Lung (tissue), 11 donors: ENCODE measurements at regions not wholly inside any gene's neighbourhood (a gene's known extent, or its start where the extent isn't known, plus 50 kb on each side); places are given as distances from the start of the nearest gene placed in this dataset.
A peak's percentile ranks its signal among the peaks of the same experiment; 100 is the strongest.

Experiments
- ATAC-seq: fragments of 200-7000 bp; cut with Tn5 transposase; one replicate; pipeline ENCODE4 v1.9.1; 2020; ENCODE audit warnings: moderate number of reproducible peaks; ENCODE audit not compliant: insufficient read depth, low FRiP score
- DNase-seq, 3 donors: peaks; one replicate each; pipeline ENCODE4 v3.0.0-alpha.2; 2013 to 2017
- H3K27ac ChIP-seq, 2 donors: one replicate each; pipeline ENCODE4 v1.5.1; 2013; ENCODE audit warnings: mild to moderate bottlenecking in 2 of 2, moderate library complexity in 2 of 2, control low read depth in 1 of 2, inconsistent platforms in 1 of 2, low read depth in 1 of 2, low read length in 1 of 2
- H3K27me3 ChIP-seq, 3 donors: one replicate each; pipeline ENCODE4 v1.5.1; 2013; ENCODE audit warnings: low read length in 2 of 3; ENCODE audit not compliant: control insufficient read depth in 3 of 3, insufficient read depth in 3 of 3
- H3K36me3 ChIP-seq, 4 donors: one replicate each; pipeline ENCODE4 v1.5.1; 2013; ENCODE audit warnings: low read length in 4 of 4, mild to moderate bottlenecking in 1 of 4, moderate library complexity in 1 of 4; ENCODE audit not compliant: control insufficient read depth in 4 of 4, insufficient read depth in 4 of 4
- H3K4me1 ChIP-seq, 5 donors: one replicate each; pipeline ENCODE4 v1.5.1; 2013; ENCODE audit warnings: low read length in 5 of 5, mild to moderate bottlenecking in 2 of 5, moderate library complexity in 1 of 5; ENCODE audit not compliant: control insufficient read depth in 5 of 5, insufficient read depth in 5 of 5
- H3K4me3 ChIP-seq: one replicate; pipeline ENCODE4 v1.5.1; 2013; ENCODE audit warnings: mild to moderate bottlenecking, control low read depth, moderate library complexity
- H3K9ac ChIP-seq, 2 donors: one replicate each; pipeline ENCODE4 v1.5.1; 2013; ENCODE audit warnings: low read length in 2 of 2, control low read depth in 1 of 2; ENCODE audit not compliant: insufficient read depth in 1 of 2
- H3K9me3 ChIP-seq, 4 donors: one replicate each; pipeline ENCODE4 v1.5.1; 2013; ENCODE audit warnings: low read length in 3 of 4, mild to moderate bottlenecking in 1 of 4, moderate library complexity in 1 of 4; ENCODE audit not compliant: control insufficient read depth in 4 of 4, insufficient read depth in 3 of 4
- WGBS, 2 donors: extraction: QIAGEN DNeasy Blood & Tissue Kit; methylation state at CpG; one replicate each; pipeline ENCODE4 v1.1.7; 2013; 5-methylcytosine and 5-hydroxymethylcytosine counted together
- TF ChIP-seq, protein P1 (sequence below): IDR thresholded peaks from 2 replicates; pipeline ENCODE4 v1.5.1; 2012; ENCODE audit warnings: mild to moderate bottlenecking; ENCODE audit errors: control extremely low read depth, extremely low read depth
- donor health status: control.
- donor health status: control.
- donor health status: Bipolar disorder and iron deficiency.
- donor health status: healthy.
- donor health status: DM: yes; HTN: yes; CAD: no.

DNA sequence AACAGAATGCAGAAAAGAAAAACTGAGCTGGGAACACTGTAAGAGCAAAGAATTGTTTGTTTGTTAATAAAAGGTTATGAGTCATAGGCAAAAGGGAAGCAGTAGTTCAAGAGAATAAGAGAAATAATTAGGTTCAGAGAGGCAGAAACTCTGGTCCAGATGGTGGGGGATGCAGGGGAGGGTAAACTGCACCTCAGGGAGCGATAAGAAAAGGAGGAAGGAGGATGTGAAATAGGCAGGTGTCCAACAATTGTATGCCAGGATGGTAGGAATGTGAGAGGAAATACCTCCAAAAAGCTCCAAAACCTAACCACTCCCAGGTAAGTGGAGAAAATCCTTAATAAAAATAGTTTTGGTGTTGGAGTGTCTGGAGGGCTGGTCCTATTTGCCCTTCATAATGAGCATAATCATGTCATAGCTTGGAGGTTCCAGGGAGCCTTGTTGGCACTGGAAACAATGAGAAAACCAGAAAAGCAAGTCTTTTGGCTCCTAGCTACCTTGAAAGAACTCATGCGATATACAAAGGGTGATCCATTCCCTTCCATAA, 405.4 kb upstream of the TBL1XR1 start:
- Histone ChIP-seq H3K27ac (peak overlapping the region in 1 of 2 donors; percentile 26), H3K4me1 (peaks cover 3 to 38% (median 29%) of the 10 kb centered on the region in 5 donors), H3K27me3 (no peaks in the 10 kb centered on the region), H3K9me3 (peaks cover 0 to 1% (median 0%) of the 10 kb centered on the region in 4 donors), H3K36me3 (no peaks in the 10 kb centered on the region), H3K9ac (no peak overlapping the region), H3K4me3 (no peak overlapping the region)
- peak in 1 of 3 donors; percentile 46 for DNase-seq
- WGBS, 2 donors = 37 to 47% methylated on average over 2 of the region's 2 CpGs
- peak; percentile 36 for ATAC-seq
- TF ChIP-seq, protein P1, sequence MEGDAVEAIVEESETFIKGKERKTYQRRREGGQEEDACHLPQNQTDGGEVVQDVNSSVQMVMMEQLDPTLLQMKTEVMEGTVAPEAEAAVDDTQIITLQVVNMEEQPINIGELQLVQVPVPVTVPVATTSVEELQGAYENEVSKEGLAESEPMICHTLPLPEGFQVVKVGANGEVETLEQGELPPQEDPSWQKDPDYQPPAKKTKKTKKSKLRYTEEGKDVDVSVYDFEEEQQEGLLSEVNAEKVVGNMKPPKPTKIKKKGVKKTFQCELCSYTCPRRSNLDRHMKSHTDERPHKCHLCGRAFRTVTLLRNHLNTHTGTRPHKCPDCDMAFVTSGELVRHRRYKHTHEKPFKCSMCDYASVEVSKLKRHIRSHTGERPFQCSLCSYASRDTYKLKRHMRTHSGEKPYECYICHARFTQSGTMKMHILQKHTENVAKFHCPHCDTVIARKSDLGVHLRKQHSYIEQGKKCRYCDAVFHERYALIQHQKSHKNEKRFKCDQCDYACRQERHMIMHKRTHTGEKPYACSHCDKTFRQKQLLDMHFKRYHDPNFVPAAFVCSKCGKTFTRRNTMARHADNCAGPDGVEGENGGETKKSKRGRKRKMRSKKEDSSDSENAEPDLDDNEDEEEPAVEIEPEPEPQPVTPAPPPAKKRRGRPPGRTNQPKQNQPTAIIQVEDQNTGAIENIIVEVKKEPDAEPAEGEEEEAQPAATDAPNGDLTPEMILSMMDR = no peak

DNA sequence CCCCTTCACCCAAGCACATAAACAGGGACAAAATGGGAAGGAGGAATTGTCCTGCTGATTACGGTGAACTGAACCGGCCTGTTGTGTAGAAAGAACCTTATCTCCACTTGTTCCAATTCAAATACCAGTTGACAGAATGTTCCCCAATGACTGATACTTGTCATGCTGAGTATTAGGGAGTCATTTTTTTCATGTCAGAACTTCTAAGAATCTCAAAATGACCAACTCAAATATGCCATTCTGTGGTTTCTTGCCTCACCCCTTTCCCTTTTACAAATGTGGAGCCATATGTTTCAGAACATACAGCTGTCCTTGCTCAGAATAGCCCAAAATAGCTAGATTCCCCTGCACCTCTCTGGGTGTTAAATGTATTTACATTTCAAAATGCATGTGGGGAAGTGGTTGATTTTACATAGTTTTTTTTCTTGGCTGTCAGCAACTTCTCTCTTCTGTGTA, 405.9 kb upstream of the TBL1XR1 start:
- DNase-seq (peak in 1 of 3 donors; percentile 54), ATAC-seq (peak; percentile 9)
- Histone ChIP-seq H3K4me3 (no peak overlapping the region), H3K9me3 (peaks cover 0 to 1% (median 0%) of the 10 kb centered on the region in 4 donors), H3K27me3 (no peaks in the 10 kb centered on the region), H3K4me1 (peaks cover 3 to 38% (median 24%) of the 10 kb centered on the region in 5 donors), H3K27ac (peak overlapping the region in 1 of 2 donors; percentile 26), H3K36me3 (no peaks in the 10 kb centered on the region), H3K9ac (no peak overlapping the region)
- 48 to 68% methylated on average over 2 of the region's 2 CpGs for WGBS, 2 donors
- TF ChIP-seq, protein P1 = no peak

DNA sequence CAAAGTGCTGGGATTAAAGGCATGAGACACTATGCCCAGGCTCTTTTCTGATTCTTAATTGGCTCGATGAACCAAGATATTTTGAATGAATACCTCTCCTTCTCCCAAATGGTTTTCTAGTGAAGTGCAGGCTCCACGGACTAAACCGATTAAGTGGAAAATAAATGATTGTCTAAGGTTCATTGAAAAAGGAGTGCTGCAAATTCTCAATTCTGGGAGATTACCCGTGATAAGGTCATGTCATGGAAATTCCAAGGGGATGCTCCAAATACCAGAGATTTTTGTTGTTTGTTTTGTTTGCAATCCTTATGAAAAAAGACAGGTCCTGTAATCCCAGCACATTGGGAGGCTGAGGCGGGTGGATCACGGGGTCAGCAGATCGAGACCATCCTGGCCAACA, 406.9 kb upstream of the TBL1XR1 start:
- TF ChIP-seq, protein P1 = no peak
- peaks cover 3 to 28% (median 18%) of the 10 kb centered on the region in 5 donors for H3K4me1 ChIP-seq
- ATAC-seq (no peak), DNase-seq (no peak)
- no peak overlapping the region for H3K4me3 ChIP-seq
- H3K27me3 ChIP-seq = no peaks in the 10 kb centered on the region
- peaks cover 0 to 1% (median 0%) of the 10 kb centered on the region in 4 donors for H3K9me3 ChIP-seq
- no peak overlapping the region for H3K27ac ChIP-seq
- WGBS, 2 donors = 92 to 94% methylated on average over 7 of the region's 7 CpGs
- H3K36me3 ChIP-seq = no peaks in the 10 kb centered on the region
- H3K9ac ChIP-seq = no peak overlapping the region

DNA sequence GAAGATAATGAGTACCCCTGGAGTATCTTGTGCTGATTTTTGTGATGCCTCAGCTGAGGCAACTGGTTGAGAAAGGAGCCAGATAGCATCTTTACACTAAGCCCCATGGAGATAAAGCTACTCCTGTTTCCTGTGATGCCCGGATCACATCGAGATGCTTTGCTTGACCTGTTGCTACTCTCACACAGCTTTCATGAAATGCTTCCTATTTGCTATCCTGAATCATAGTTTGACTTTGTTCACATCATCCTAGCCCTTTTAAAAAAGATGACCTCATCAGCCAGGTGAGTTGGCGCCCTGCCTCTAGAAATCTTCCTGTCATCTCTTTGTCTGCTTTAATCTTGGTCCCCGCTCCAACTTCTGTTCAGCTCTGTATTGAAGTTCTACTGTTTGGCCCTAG, 409.6 kb upstream of the TBL1XR1 start:
- DNase-seq = no peak
- no peak for ATAC-seq
- Histone ChIP-seq H3K4me1 (peaks cover 2 to 35% (median 22%) of the 10 kb centered on the region in 5 donors), H3K4me3 (no peak overlapping the region), H3K9ac (no peak overlapping the region), H3K27ac (no peak overlapping the region), H3K36me3 (no peaks in the 10 kb centered on the region), H3K9me3 (peaks cover 0 to 1% (median 0%) of the 10 kb centered on the region in 4 donors), H3K27me3 (no peaks in the 10 kb centered on the region)
- TF ChIP-seq, protein P1 = no peak
- WGBS, 2 donors = 82 to 86% methylated on average over 4 of the region's 4 CpGs
